BLaER1 (cell line): ENCODE measurements at regions not wholly inside any gene's neighbourhood (a gene's known extent, or its start where the extent isn't known, plus 50 kb on each side); places are given as distances from the start of the nearest gene placed in this dataset.
"Not testable (repeated sequence)": the region's sequence is repeated elsewhere in the genome, so short reads cannot be mapped to it uniquely, and the experiment has no call there.

Experiments used
- H3K27ac ChIP-seq: shearing (Covaris generic); formaldehyde crosslinking; 2 replicates; pipeline ENCODE4 v1.8.1; 2022
- H3K27me3 ChIP-seq: shearing (Covaris generic); formaldehyde crosslinking; 2 replicates; pipeline ENCODE4 v1.8.1; 2022
- H3K36me3 ChIP-seq: shearing (Covaris generic); formaldehyde crosslinking; 2 replicates; pipeline ENCODE4 v1.8.1; 2022
- H3K4me1 ChIP-seq: shearing (Covaris generic); formaldehyde crosslinking; 2 replicates; pipeline ENCODE4 v1.8.1; 2022
- H3K4me2 ChIP-seq: shearing (Covaris generic); formaldehyde crosslinking; 2 replicates; pipeline ENCODE4 v1.8.1; 2022
- H3K4me3 ChIP-seq: shearing (Covaris generic); formaldehyde crosslinking; 2 replicates; pipeline ENCODE4 v1.8.1; 2022
- H3K9ac ChIP-seq: shearing (Covaris generic); formaldehyde crosslinking; 2 replicates; pipeline ENCODE4 v1.8.1; 2022
- H3K9me3 ChIP-seq: shearing (Covaris generic); formaldehyde crosslinking; 2 replicates; pipeline ENCODE4 v1.8.1; 2022
- H4K20me1 ChIP-seq: shearing (Covaris generic); formaldehyde crosslinking; 2 replicates; pipeline ENCODE4 v1.8.1; 2022
- Cebpa-rat ChIP-seq: shearing (Covaris generic); IDR thresholded peaks from 2 replicates; pipeline ENCODE4 v1.8.1; 2022

GRCh38 chr14:34081101-34081575, 130.3 kb upstream of the EGLN3 start:
- Histone ChIP-seq H3K27ac (no peak overlapping the region), H3K9ac (no peak overlapping the region), H3K4me1 (no peaks in the 10 kb centered on the region), H4K20me1 (no peaks in the 10 kb centered on the region), H3K9me3 (no peaks in the 10 kb centered on the region), H3K36me3 (no peaks in the 10 kb centered on the region), H3K27me3 (no peaks in the 10 kb centered on the region), H3K4me3 (no peak overlapping the region), H3K4me2 (no peak overlapping the region)
- no peak for TF ChIP-seq Cebpa-rat

GRCh38 chr14:34079643-34080042, 128.8 kb upstream of the EGLN3 start:
- not testable (repeated sequence) for H3K4me1 ChIP-seq, H4K20me1 ChIP-seq, H3K27ac ChIP-seq, H3K4me3 ChIP-seq, H3K4me2 ChIP-seq, H3K9me3 ChIP-seq, H3K9ac ChIP-seq, H3K27me3 ChIP-seq, H3K36me3 ChIP-seq

GRCh38 chr14:34078117-34078743, 127.4 kb upstream of the EGLN3 start:
- Histone ChIP-seq H3K4me2 (no peak overlapping the region), H3K4me1 (peaks cover 9% of the 10 kb centered on the region), H3K9me3 (no peaks in the 10 kb centered on the region), H3K27me3 (no peaks in the 10 kb centered on the region), H3K4me3 (no peak overlapping the region), H3K27ac (no peak overlapping the region), H3K9ac (no peak overlapping the region), H3K36me3 (no peaks in the 10 kb centered on the region), H4K20me1 (no peaks in the 10 kb centered on the region)
- no peak for TF ChIP-seq Cebpa-rat

- TF ChIP-seq Cebpa-rat = no peak
- no peak overlapping the region for H3K27ac ChIP-seq
- H3K4me1 ChIP-seq = peaks cover 9% of the 10 kb centered on the region
- no peak overlapping the region for H3K4me3 ChIP-seq
- no peak overlapping the region for H3K9ac ChIP-seq
- no peaks in the 10 kb centered on the region for H3K36me3 ChIP-seq
- no peaks in the 10 kb centered on the region for H3K27me3 ChIP-seq
- no peaks in the 10 kb centered on the region for H4K20me1 ChIP-seq
- peaks cover 5% of the 10 kb centered on the region; the same call in 1 of the 2 replicates for H3K9me3 ChIP-seq
- H3K4me2 ChIP-seq = no peak overlapping the region
These were observed 125.0 kb upstream of the EGLN3 start for GRCh38 chr14:34075826-34076225.

- Histone ChIP-seq H3K36me3 (no peaks in the 10 kb centered on the region), H3K4me3 (no peak overlapping the region), H3K9ac (no peak overlapping the region), H3K4me1 (peaks cover 9% of the 10 kb centered on the region), H3K27me3 (no peaks in the 10 kb centered on the region), H3K4me2 (peak overlapping the region; percentile 49), H4K20me1 (no peaks in the 10 kb centered on the region), H3K9me3 (peaks cover 5% of the 10 kb centered on the region; the same call in 1 of the 2 replicates), H3K27ac (no peak overlapping the region)
- no peak for TF ChIP-seq Cebpa-rat
These were observed 124.3 kb upstream of the EGLN3 start for GRCh38 chr14:34075042-34075744.

DNA sequence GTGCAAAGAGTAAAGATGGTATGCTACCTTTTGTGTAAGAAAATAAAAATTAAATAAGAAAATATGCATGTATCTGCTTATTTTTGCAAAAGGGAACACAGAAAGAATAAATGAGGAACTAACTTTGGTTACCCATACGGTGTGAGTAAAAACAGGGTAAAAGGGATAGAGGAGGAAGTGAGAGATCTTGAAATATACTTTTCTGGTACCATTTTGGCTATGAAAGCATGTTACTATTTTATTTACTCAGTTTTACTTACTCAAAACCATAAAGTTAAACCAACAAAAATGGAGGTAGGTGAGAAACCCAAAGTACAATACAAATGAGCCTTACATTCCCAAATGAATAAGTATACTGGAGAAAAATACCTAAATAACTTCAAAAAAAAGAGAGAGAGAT, 122.0 kb upstream of the EGLN3 start:
- Histone ChIP-seq H3K4me2 (no peak overlapping the region), H3K4me3 (no peak overlapping the region), H3K27ac (no peak overlapping the region), H3K9me3 (peaks cover 5% of the 10 kb centered on the region; the same call in 1 of the 2 replicates), H4K20me1 (no peaks in the 10 kb centered on the region), H3K4me1 (peaks cover 9% of the 10 kb centered on the region), H3K9ac (no peak overlapping the region), H3K27me3 (no peaks in the 10 kb centered on the region), H3K36me3 (no peaks in the 10 kb centered on the region)
- no peak for TF ChIP-seq Cebpa-rat

DNA sequence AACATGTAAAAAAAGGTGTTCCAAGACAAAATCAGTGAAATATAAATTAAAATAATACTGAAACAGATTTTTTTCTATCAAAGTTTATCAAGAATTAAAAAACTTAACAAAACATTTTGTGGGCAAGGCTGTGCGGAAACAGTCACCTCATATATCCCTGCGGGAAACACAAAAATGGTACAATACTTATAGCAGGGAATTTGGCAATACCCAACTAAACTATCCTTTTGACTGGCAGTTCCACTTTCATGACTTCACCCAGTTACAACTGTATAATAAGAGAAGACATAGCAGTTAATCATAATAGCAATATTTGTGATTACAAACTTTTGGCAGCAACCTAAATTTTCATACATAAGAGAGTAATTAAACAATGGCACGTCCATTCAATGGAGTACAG, 121.5 kb upstream of the EGLN3 start:
- Histone ChIP-seq H3K4me2 (no peak overlapping the region), H3K36me3 (no peaks in the 10 kb centered on the region), H3K4me1 (peaks cover 9% of the 10 kb centered on the region), H3K9ac (no peak overlapping the region), H3K27me3 (no peaks in the 10 kb centered on the region), H3K27ac (no peak overlapping the region), H3K9me3 (peaks cover 5% of the 10 kb centered on the region; the same call in 1 of the 2 replicates), H3K4me3 (no peak overlapping the region), H4K20me1 (no peaks in the 10 kb centered on the region)
- TF ChIP-seq Cebpa-rat = no peak

DNA sequence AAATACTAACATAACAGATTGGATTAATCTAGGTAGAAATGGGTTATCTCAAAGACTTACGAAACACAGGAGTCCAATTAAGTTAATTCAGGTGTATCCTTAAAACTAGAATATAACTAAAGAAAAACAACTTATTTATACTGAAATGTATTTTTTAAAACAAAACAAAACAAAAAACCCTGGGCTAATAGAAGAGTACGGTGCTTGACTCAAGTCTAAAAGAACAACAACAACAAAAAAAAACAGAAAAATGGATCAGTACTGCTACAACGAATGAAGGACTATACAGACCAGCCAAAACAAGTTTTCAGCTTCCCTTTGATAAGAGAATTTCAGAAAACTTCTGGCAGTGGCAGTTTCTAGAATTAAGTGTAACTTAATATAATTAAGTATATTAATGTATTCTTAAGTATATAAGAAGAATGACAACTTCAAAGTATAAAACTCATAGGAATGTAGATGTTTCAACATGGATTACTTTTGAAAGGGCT, 120.1 kb upstream of the EGLN3 start:
- TF ChIP-seq Cebpa-rat = no peak
- Histone ChIP-seq H3K4me1 (peaks cover 9% of the 10 kb centered on the region), H3K27me3 (no peaks in the 10 kb centered on the region)

GRCh38 chr14:34069854-34070582, 119.1 kb upstream of the EGLN3 start:
- H3K27ac ChIP-seq = no peak overlapping the region
- TF ChIP-seq Cebpa-rat = no peak
- peaks cover 5% of the 10 kb centered on the region; the same call in 1 of the 2 replicates for H3K9me3 ChIP-seq
- no peaks in the 10 kb centered on the region for H4K20me1 ChIP-seq
- H3K27me3 ChIP-seq = no peaks in the 10 kb centered on the region
- no peak overlapping the region for H3K9ac ChIP-seq
- no peak overlapping the region for H3K4me3 ChIP-seq
- no peaks in the 10 kb centered on the region for H3K36me3 ChIP-seq
- H3K4me2 ChIP-seq = no peak overlapping the region
- peaks cover 2% of the 10 kb centered on the region for H3K4me1 ChIP-seq

More for the DNA sequence above, 120.1 kb upstream of the EGLN3 start:
- H3K4me3 ChIP-seq = no peak overlapping the region
- H3K9me3 ChIP-seq = peaks cover 5% of the 10 kb centered on the region; the same call in 1 of the 2 replicates
- no peak overlapping the region for H3K27ac ChIP-seq
- no peaks in the 10 kb centered on the region for H3K36me3 ChIP-seq
- no peaks in the 10 kb centered on the region for H4K20me1 ChIP-seq
- no peak overlapping the region for H3K4me2 ChIP-seq
- H3K9ac ChIP-seq = no peak overlapping the region

- Histone ChIP-seq H3K4me1 (0 out of 2 replicates have a peak, but pooled peaks cover 5% of the 10 kb centered on the region), H4K20me1 (no peaks in the 10 kb centered on the region), H3K4me2 (no peak overlapping the region), H3K36me3 (no peaks in the 10 kb centered on the region), H3K27me3 (no peaks in the 10 kb centered on the region), H3K9ac (no peak overlapping the region), H3K27ac (no peak overlapping the region), H3K4me3 (no peak overlapping the region), H3K9me3 (peaks cover 5% of the 10 kb centered on the region; the same call in 1 of the 2 replicates)
- no peak for TF ChIP-seq Cebpa-rat
These were observed 116.7 kb upstream of the EGLN3 start for GRCh38 chr14:34067587-34067986.
